ENCODE measurements at regions not wholly inside any gene's neighbourhood (a gene's known extent, or its start where the extent isn't known, plus 50 kb on each side); places are given as distances from the start of the nearest gene placed in this dataset.

DNA sequence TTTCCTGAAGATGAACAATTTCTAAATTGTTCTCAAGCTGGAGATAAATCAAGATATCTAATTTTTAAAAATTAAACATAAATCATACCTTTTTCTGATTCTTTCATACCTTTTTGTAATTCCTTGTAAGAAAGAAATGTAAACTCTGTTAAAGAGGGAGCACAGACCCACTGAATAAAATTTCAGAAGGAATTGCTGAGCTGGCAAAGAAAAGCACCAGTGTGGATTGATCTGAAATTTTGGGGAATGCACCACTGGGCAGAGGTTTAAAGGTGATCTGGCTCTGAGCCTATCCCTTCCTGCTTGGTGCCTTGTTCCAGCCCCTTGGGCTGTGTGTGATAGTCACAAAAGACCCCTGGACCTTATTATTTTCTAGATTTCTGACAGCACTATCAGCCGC is 118.3 kb upstream of the THSD7B start:
- no peak overlapping the region for H3K4me3 Mint-ChIP-seq
- no peak for DNase-seq
- Histone ChIP-seq H3K36me3 (ENCODE audit: control insufficient read depth in 2 of 2, extremely low read depth in 1 of 2, insufficient read depth in 1 of 2, low read length in 1 of 2) (no peaks in the 10 kb centered on the region), H3K4me1 (ENCODE audit: control insufficient read depth in 1 of 2, extremely low read depth in 1 of 2, insufficient read depth in 2 of 2, low read length in 2 of 2) (no peaks in the 10 kb centered on the region), H3K9me3 (no peaks in the 10 kb centered on the region), H3K27me3 (replicated peaks in 1 of 2; ENCODE audit: control insufficient read depth in 2 of 2, extremely low read depth in 1 of 2, insufficient read depth in 2 of 2, low read length in 1 of 2) (peaks cover 0 to 3% of the 10 kb centered on the region in 2 experiments), H3K27ac (ENCODE audit: low read length) (no peak overlapping the region), H3K4me3 (ENCODE audit: control insufficient read depth in 1 of 2, extremely low read depth in 1 of 2, low read length in 1 of 2) (no peak overlapping the region)
- POLR2A ChIA-PET, result no interaction called here
- no peaks in the 10 kb centered on the region for H3K36me3 Mint-ChIP-seq
- WGBS (ENCODE audit: insufficient coverage), result no CpG with 5 or more reads among the region's 1 CpG
- H3K4me1 Mint-ChIP-seq, result no peaks in the 10 kb centered on the region
- no peak overlapping the region for H3K27ac Mint-ChIP-seq
- no peaks in the 10 kb centered on the region for H3K9me3 Mint-ChIP-seq
- CTCF ChIA-PET, result no interaction called here
- ATAC-seq (replicated peaks in 1 of 4), result no peak
- peaks cover 6 to 17% of the 10 kb centered on the region in 2 donors for H3K27me3 Mint-ChIP-seq

DNA sequence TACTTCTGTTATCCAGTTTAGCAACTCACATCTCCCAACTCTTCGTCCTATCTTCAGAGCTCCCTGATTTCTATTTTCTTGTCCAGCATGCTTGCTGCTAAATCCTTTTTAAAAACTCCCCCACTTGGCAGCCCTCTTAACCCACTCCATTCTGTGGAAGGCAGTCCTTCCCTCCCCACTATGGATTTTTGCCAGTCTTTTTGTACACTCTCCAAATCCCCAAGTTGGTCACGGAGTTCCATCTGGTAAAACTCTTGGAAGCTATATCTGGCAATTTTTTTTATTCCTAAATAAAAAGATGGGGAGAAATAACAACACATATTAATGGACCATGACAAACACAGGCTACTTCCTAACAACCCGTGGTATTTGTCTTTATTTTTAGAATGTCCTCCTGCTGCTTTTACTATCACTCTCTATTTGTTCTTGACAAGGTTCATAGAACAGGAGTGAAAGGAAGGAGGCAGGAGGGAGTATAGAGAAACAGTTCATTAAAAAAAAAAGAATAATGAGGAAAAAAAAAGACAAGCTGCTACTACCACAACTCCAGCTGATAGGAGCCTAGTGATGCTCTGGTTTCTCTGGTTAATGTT is 120.0 kb upstream of the THSD7B start:
- Histone ChIP-seq H3K9me3 (no peaks in the 10 kb centered on the region), H3K4me3 (ENCODE audit: control insufficient read depth in 1 of 2, extremely low read depth in 1 of 2, low read length in 1 of 2) (no peak overlapping the region), H3K27ac (ENCODE audit: low read length) (no peak overlapping the region), H3K27me3 (replicated peaks in 1 of 2; ENCODE audit: control insufficient read depth in 2 of 2, extremely low read depth in 1 of 2, insufficient read depth in 2 of 2, low read length in 1 of 2) (peaks cover 0 to 3% of the 10 kb centered on the region in 2 experiments), H3K36me3 (ENCODE audit: control insufficient read depth in 2 of 2, extremely low read depth in 1 of 2, insufficient read depth in 1 of 2, low read length in 1 of 2) (no peaks in the 10 kb centered on the region), H3K4me1 (ENCODE audit: control insufficient read depth in 1 of 2, extremely low read depth in 1 of 2, insufficient read depth in 2 of 2, low read length in 2 of 2) (no peaks in the 10 kb centered on the region)
- H3K36me3 Mint-ChIP-seq, result no peaks in the 10 kb centered on the region
- ATAC-seq (replicated peaks in 1 of 4), result no peak
- no peaks in the 10 kb centered on the region for H3K4me1 Mint-ChIP-seq
- ChIA-PET CTCF (interaction anchor here in 1 of 2 donors (0.6 kb wide), 2 partner anchors 20 to 102 kb away, joined by 4 to 7 read pairs; no protein-coding TSS in a partner anchor), POLR2A (no interaction called here)
- 40% methylated on average over 1 of the region's 3 CpGs for WGBS (ENCODE audit: insufficient coverage)
- H3K27me3 Mint-ChIP-seq, result peaks cover 7 to 23% of the 10 kb centered on the region in 2 donors
- H3K27ac Mint-ChIP-seq, result no peak overlapping the region
- H3K9me3 Mint-ChIP-seq, result no peaks in the 10 kb centered on the region
- no peak for DNase-seq
- H3K4me3 Mint-ChIP-seq, result no peak overlapping the region

DNA sequence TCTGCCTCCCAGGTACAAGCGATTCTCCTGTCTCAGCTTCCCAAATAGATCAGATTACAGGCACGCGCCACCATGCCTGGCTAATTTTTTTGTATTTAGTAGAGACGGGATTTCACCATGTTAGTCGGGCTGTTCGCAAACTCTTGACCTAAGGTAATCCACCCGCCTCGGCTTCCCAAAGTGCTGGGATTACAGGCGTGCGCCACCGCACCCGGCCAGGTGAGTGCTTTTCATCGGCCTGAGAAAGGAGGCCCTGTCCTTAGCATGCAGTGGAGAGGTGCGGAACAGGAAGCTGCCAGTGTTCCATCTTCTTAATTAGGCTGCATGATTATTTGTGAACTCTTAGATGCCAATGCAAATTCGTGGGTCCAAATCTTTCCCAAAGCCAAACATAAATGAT is 125.7 kb upstream of the THSD7B start:
- H3K27ac ChIP-seq (ENCODE audit: low read length), result no peak overlapping the region
- CTCF ChIA-PET, result interaction anchor here in 1 of 2 donors (0.6 kb wide), 1 partner anchor 553 kb away, joined by 3 read pairs; no protein-coding TSS in a partner anchor
- no peaks in the 10 kb centered on the region for H3K36me3 ChIP-seq (ENCODE audit: control insufficient read depth in 2 of 2, extremely low read depth in 1 of 2, insufficient read depth in 1 of 2, low read length in 1 of 2)
- peaks cover 4 to 20% of the 10 kb centered on the region in 2 donors for H3K27me3 Mint-ChIP-seq
- no peaks in the 10 kb centered on the region for H3K4me1 Mint-ChIP-seq
- H3K36me3 Mint-ChIP-seq, result no peaks in the 10 kb centered on the region
- WGBS (ENCODE audit: insufficient coverage), result 89% methylated on average over 13 of the region's 15 CpGs
- no peaks in the 10 kb centered on the region for H3K27me3 ChIP-seq (replicated peaks in 1 of 2; ENCODE audit: control insufficient read depth in 2 of 2, extremely low read depth in 1 of 2, insufficient read depth in 2 of 2, low read length in 1 of 2)
- H3K9me3 ChIP-seq, result no peaks in the 10 kb centered on the region
- no peaks in the 10 kb centered on the region for H3K9me3 Mint-ChIP-seq
- no peak overlapping the region for H3K27ac Mint-ChIP-seq
- DNase-seq, result no peak
- ATAC-seq (replicated peaks in 1 of 4), result no peak
- H3K4me1 ChIP-seq (ENCODE audit: control insufficient read depth in 1 of 2, extremely low read depth in 1 of 2, insufficient read depth in 2 of 2, low read length in 2 of 2), result no peaks in the 10 kb centered on the region
- POLR2A ChIA-PET, result interaction anchor here in 1 of 2 donors (0.7 kb wide), 1 partner anchor 887 kb away, joined by 5 read pairs; no protein-coding TSS in a partner anchor
- no peak overlapping the region for H3K4me3 ChIP-seq (ENCODE audit: control insufficient read depth in 1 of 2, extremely low read depth in 1 of 2, low read length in 1 of 2)
- no peak overlapping the region for H3K4me3 Mint-ChIP-seq

DNA sequence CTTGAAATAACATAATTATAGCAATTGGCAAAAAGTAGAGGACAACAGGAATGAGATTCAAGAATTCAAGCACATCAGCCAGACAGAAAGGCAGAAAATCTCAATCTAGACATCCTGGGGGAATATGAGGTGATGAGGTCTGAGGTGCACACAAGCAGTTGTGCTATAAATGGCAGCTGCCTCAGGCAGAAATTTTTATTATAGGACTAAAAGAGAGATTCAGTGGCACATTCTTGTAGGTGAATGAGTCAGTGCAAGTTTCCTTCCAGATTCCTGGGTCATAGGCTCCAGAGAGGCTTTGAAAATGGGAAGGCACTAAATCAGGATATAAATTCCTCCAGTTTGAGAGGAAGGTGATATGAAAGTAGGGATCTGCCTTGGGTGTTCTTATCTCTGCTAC is 127.2 kb upstream of the THSD7B start:
- CTCF ChIA-PET, result no interaction called here
- no peaks in the 10 kb centered on the region for H3K4me1 Mint-ChIP-seq
- H3K9me3 ChIP-seq, result no peaks in the 10 kb centered on the region

DNA sequence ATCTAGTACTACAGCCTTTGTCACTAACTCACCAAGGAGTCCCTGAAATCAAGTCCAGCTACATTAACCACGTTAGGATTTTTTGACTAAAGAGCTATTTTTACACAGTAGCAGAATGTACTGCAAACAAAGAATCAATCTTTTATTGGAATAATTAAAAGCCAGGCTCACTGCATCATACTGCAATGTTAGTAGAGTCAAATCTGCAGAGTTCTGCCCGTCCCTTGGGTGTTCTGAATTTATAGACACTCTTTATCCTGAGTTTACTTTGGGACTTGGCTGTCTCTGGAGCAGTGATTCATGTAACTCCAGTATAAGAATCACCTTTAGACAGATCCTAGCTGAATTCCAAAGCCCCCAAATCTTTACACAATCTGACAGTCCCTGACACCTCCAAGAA is 127.9 kb upstream of the THSD7B start:
- Mint-ChIP-seq H3K27ac (no peak overlapping the region), H3K4me1 (no peaks in the 10 kb centered on the region), H3K36me3 (no peaks in the 10 kb centered on the region), H3K4me3 (no peak overlapping the region), H3K27me3 (peaks cover 1 to 11% of the 10 kb centered on the region in 2 donors), H3K9me3 (no peaks in the 10 kb centered on the region)
- WGBS (ENCODE audit: insufficient coverage), result 29% methylated on average over 1 of the region's 2 CpGs
- Histone ChIP-seq H3K27ac (ENCODE audit: low read length) (no peak overlapping the region), H3K36me3 (ENCODE audit: control insufficient read depth in 2 of 2, extremely low read depth in 1 of 2, insufficient read depth in 1 of 2, low read length in 1 of 2) (no peaks in the 10 kb centered on the region), H3K4me3 (ENCODE audit: control insufficient read depth in 1 of 2, extremely low read depth in 1 of 2, low read length in 1 of 2) (no peak overlapping the region), H3K9me3 (no peaks in the 10 kb centered on the region), H3K4me1 (ENCODE audit: control insufficient read depth in 1 of 2, extremely low read depth in 1 of 2, insufficient read depth in 2 of 2, low read length in 2 of 2) (no peaks in the 10 kb centered on the region), H3K27me3 (replicated peaks in 1 of 2; ENCODE audit: control insufficient read depth in 2 of 2, extremely low read depth in 1 of 2, insufficient read depth in 2 of 2, low read length in 1 of 2) (no peaks in the 10 kb centered on the region)
- no peak for DNase-seq
- ATAC-seq (replicated peaks in 1 of 4), result no peak
- ChIA-PET CTCF (no interaction called here), POLR2A (no interaction called here)

More for the DNA sequence above, 127.2 kb upstream of the THSD7B start:
- peaks cover 1 to 15% of the 10 kb centered on the region in 2 donors for H3K27me3 Mint-ChIP-seq
- Histone ChIP-seq H3K27me3 (replicated peaks in 1 of 2; ENCODE audit: control insufficient read depth in 2 of 2, extremely low read depth in 1 of 2, insufficient read depth in 2 of 2, low read length in 1 of 2) (no peaks in the 10 kb centered on the region), H3K4me3 (ENCODE audit: control insufficient read depth in 1 of 2, extremely low read depth in 1 of 2, low read length in 1 of 2) (no peak overlapping the region), H3K4me1 (ENCODE audit: control insufficient read depth in 1 of 2, extremely low read depth in 1 of 2, insufficient read depth in 2 of 2, low read length in 2 of 2) (no peaks in the 10 kb centered on the region), H3K27ac (ENCODE audit: low read length) (no peak overlapping the region), H3K36me3 (ENCODE audit: control insufficient read depth in 2 of 2, extremely low read depth in 1 of 2, insufficient read depth in 1 of 2, low read length in 1 of 2) (no peaks in the 10 kb centered on the region)
- ATAC-seq (replicated peaks in 1 of 4) (no peak), DNase-seq (no peak)
- no peaks in the 10 kb centered on the region for H3K9me3 Mint-ChIP-seq
- no peaks in the 10 kb centered on the region for H3K36me3 Mint-ChIP-seq
- H3K4me3 Mint-ChIP-seq, result no peak overlapping the region
- H3K27ac Mint-ChIP-seq, result no peak overlapping the region
- POLR2A ChIA-PET, result no interaction called here

DNA sequence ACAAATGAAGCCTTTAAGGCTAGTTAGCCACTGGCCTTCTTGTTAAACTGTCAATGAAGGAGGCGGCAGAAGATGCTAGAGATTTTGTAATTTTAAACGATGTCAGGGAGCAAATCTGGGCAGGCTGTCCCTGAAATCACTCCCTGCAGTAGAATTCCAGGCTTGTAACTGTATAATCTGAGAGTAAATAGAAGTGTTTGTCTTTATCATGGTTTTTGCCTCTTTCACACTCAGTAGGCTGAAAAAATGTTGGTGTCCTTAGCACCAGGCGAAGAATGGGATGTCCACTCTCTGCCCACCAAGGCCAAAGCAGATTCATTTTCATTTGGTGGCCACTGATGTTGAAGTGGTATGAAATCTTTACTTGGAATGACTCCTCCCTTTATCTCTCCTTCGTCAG is 136.9 kb upstream of the THSD7B start:
- no peaks in the 10 kb centered on the region for H3K4me1 ChIP-seq (ENCODE audit: control insufficient read depth in 1 of 2, extremely low read depth in 1 of 2, insufficient read depth in 2 of 2, low read length in 2 of 2)
- H3K27me3 Mint-ChIP-seq, result peaks cover 5% of the 10 kb centered on the region in 2 donors
- H3K9me3 Mint-ChIP-seq, result no peaks in the 10 kb centered on the region
- 75% methylated on average over 1 of the region's 4 CpGs for WGBS (ENCODE audit: insufficient coverage)
- no peak for ATAC-seq (replicated peaks in 1 of 4)
- ChIA-PET POLR2A (no interaction called here), CTCF (no interaction called here)
- H3K9me3 ChIP-seq, result no peaks in the 10 kb centered on the region
- H3K36me3 ChIP-seq (ENCODE audit: control insufficient read depth in 2 of 2, extremely low read depth in 1 of 2, insufficient read depth in 1 of 2, low read length in 1 of 2), result no peaks in the 10 kb centered on the region
- H3K4me3 ChIP-seq (ENCODE audit: control insufficient read depth in 1 of 2, extremely low read depth in 1 of 2, low read length in 1 of 2), result no peak overlapping the region
- no peak for DNase-seq
- H3K27ac Mint-ChIP-seq, result no peak overlapping the region
- no peak overlapping the region for H3K27ac ChIP-seq (ENCODE audit: low read length)
- H3K4me1 Mint-ChIP-seq, result no peaks in the 10 kb centered on the region
- H3K27me3 ChIP-seq (replicated peaks in 1 of 2; ENCODE audit: control insufficient read depth in 2 of 2, extremely low read depth in 1 of 2, insufficient read depth in 2 of 2, low read length in 1 of 2), result no peaks in the 10 kb centered on the region
- no peak overlapping the region for H3K4me3 Mint-ChIP-seq
- H3K36me3 Mint-ChIP-seq, result no peaks in the 10 kb centered on the region

DNA sequence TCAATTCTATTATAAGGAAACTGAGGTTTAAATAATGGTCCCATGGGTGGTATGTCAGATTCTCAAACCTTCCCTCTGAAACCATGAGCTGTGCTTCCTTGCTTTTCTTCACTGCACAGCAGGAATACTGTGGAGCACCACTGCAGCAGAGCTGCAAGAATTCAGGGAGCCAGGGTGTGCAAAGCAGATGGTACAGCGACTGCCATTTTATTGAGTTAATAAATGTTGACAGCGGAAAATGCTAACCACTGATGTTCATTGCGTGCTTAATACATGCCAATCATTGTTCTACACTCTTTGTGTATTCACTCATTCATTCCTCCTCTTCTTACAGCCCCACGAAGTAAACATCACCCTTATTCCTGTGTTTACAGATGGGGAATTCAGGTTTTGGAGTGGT is 152.2 kb upstream of the THSD7B start:
- no peak overlapping the region for H3K27ac Mint-ChIP-seq
- H3K27me3 Mint-ChIP-seq, result peaks cover 0 to under 1% of the 10 kb centered on the region in 2 donors
- DNase-seq (no peak), ATAC-seq (replicated peaks in 1 of 4) (no peak)
- ChIA-PET POLR2A (no interaction called here), CTCF (no interaction called here)
- no peaks in the 10 kb centered on the region for H3K36me3 Mint-ChIP-seq
- WGBS (ENCODE audit: insufficient coverage), result 100% methylated on average over 1 of the region's 4 CpGs
- no peak overlapping the region for H3K4me3 Mint-ChIP-seq
- no peaks in the 10 kb centered on the region for H3K9me3 ChIP-seq
- H3K36me3 ChIP-seq (ENCODE audit: control insufficient read depth in 2 of 2, extremely low read depth in 1 of 2, insufficient read depth in 1 of 2, low read length in 1 of 2), result no peaks in the 10 kb centered on the region
- H3K4me3 ChIP-seq (ENCODE audit: control insufficient read depth in 1 of 2, extremely low read depth in 1 of 2, low read length in 1 of 2), result no peak overlapping the region
- peaks cover 0 to 6% (median 0%) of the 10 kb centered on the region in 3 donors for H3K9me3 Mint-ChIP-seq
- H3K4me1 ChIP-seq (ENCODE audit: control insufficient read depth in 1 of 2, extremely low read depth in 1 of 2, insufficient read depth in 2 of 2, low read length in 2 of 2), result no peaks in the 10 kb centered on the region
- H3K27me3 ChIP-seq (replicated peaks in 1 of 2; ENCODE audit: control insufficient read depth in 2 of 2, extremely low read depth in 1 of 2, insufficient read depth in 2 of 2, low read length in 1 of 2), result no peaks in the 10 kb centered on the region
- H3K27ac ChIP-seq (ENCODE audit: low read length), result no peak overlapping the region
- H3K4me1 Mint-ChIP-seq, result no peaks in the 10 kb centered on the region

Measured in T-cell (primary cell).